Natural killer cell treated with Interleukin-12 subunit alpha and Interleukin-12 subunit beta and Interleukin-15 and Interleukin-18, amount 100 ng/mL, for 72 hours (primary cell): ENCODE measurements at regions not wholly inside any gene's neighbourhood (a gene's known extent, or its start where the extent isn't known, plus 50 kb on each side); places are given as distances from the start of the nearest gene placed in this dataset.
A peak's percentile ranks its signal among the peaks of the same experiment; 100 is the strongest.
"Not testable (repeated sequence)": the region's sequence is repeated elsewhere in the genome, so short reads cannot be mapped to it uniquely, and the experiment has no call there.

Source experiments
- ATAC-seq, 2 donors: fragments of 150-1000 bp; cut with Tn5 transposase in 1 of 2; sonication (Bioruptor Pico), chemical (Tn5 transposase) in 1 of 2; 2 replicates each; pipeline ENCODE4 v1.10.0; 2021
- DNase-seq: peaks from one replicate; pipeline ENCODE4 v3.0.0; 2022; ENCODE audit warnings: low spot score
- H3K27ac Mint-ChIP-seq, 2 donors: 1 replicate in 1 of 2; 2 replicates in 1 of 2; pipeline ENCODE4 v1.8.0; 2022; ENCODE audit warnings: mixed read lengths in 2 of 2, mild to moderate bottlenecking in 1 of 2, moderate library complexity in 1 of 2
- H3K27me3 Mint-ChIP-seq, 2 donors: 1 replicate in 1 of 2; 2 replicates in 1 of 2; pipeline ENCODE4 v1.8.0; 2022; ENCODE audit warnings: mixed read lengths in 2 of 2
- H3K36me3 Mint-ChIP-seq: one replicate; pipeline ENCODE4 v1.8.0; 2022; ENCODE audit warnings: mixed read lengths
- H3K4me1 Mint-ChIP-seq, 2 donors: 1 replicate in 1 of 2; 2 replicates in 1 of 2; pipeline ENCODE4 v1.8.0; 2022; ENCODE audit warnings: low read depth in 2 of 2, mixed read lengths in 2 of 2, mild to moderate bottlenecking in 1 of 2
- H3K4me3 Mint-ChIP-seq: one replicate; pipeline ENCODE4 v1.8.0; 2022; ENCODE audit warnings: mixed read lengths
- H3K9me3 Mint-ChIP-seq: 2 replicates; pipeline ENCODE4 v1.8.0; 2022; ENCODE audit warnings: mixed read lengths

GRCh38 chr2:84301717-84302116, 157.4 kb downstream of the SUCLG1 start:
- DNase-seq (no peak), ATAC-seq (no peak)
- H3K4me3 Mint-ChIP-seq: no peak overlapping the region
- peaks cover 4 to 19% of the 10 kb centered on the region in 2 donors for H3K27me3 Mint-ChIP-seq
- H3K9me3 Mint-ChIP-seq: peaks cover 6% of the 10 kb centered on the region
- peaks cover 8% of the 10 kb centered on the region for H3K36me3 Mint-ChIP-seq
- no peaks in the 10 kb centered on the region for H3K4me1 Mint-ChIP-seq
- no peak overlapping the region for H3K27ac Mint-ChIP-seq

GRCh38 chr2:84300696-84301029, 158.4 kb downstream of the SUCLG1 start:
- Mint-ChIP-seq H3K4me1 (no peaks in the 10 kb centered on the region), H3K27ac (no peak overlapping the region), H3K9me3 (no peaks in the 10 kb centered on the region), H3K27me3 (peaks cover 3 to 9% of the 10 kb centered on the region in 2 donors), H3K36me3 (peaks cover 3% of the 10 kb centered on the region), H3K4me3 (no peak overlapping the region)
- DNase-seq (no peak), ATAC-seq (no peak)

GRCh38 chr2:84300001-84300695, 158.9 kb downstream of the SUCLG1 start:
- ATAC-seq, DNase-seq, H3K4me1 Mint-ChIP-seq, H3K9me3 Mint-ChIP-seq, H3K36me3 Mint-ChIP-seq, H3K27ac Mint-ChIP-seq, H3K4me3 Mint-ChIP-seq, H3K27me3 Mint-ChIP-seq: not testable (repeated sequence)

- H3K9me3 Mint-ChIP-seq: no peaks in the 10 kb centered on the region
- no peaks in the 10 kb centered on the region for H3K36me3 Mint-ChIP-seq
- DNase-seq (no peak), ATAC-seq (no peak)
- H3K27me3 Mint-ChIP-seq: peaks cover 3 to 4% of the 10 kb centered on the region in 2 donors
- no peaks in the 10 kb centered on the region for H3K4me1 Mint-ChIP-seq
- H3K4me3 Mint-ChIP-seq: no peak overlapping the region
- no peak overlapping the region for H3K27ac Mint-ChIP-seq
These were observed 159.8 kb downstream of the SUCLG1 start for GRCh38 chr2:84299211-84299775.

GRCh38 chr2:84297155-84297554, 161.9 kb downstream of the SUCLG1 start:
- Mint-ChIP-seq H3K4me1 (no peaks in the 10 kb centered on the region), H3K9me3 (no peaks in the 10 kb centered on the region), H3K27me3 (peaks cover 3 to 4% of the 10 kb centered on the region in 2 donors), H3K4me3 (no peak overlapping the region), H3K36me3 (no peaks in the 10 kb centered on the region), H3K27ac (no peak overlapping the region)
- ATAC-seq: no peak
- DNase-seq: no peak

- Mint-ChIP-seq H3K27me3 (peaks cover 0 to 3% of the 10 kb centered on the region in 2 donors), H3K27ac (no peak overlapping the region), H3K4me1 (peaks cover 0 to 3% of the 10 kb centered on the region in 2 donors), H3K9me3 (no peaks in the 10 kb centered on the region), H3K36me3 (no peaks in the 10 kb centered on the region), H3K4me3 (no peak overlapping the region)
- ATAC-seq (no peak), DNase-seq (no peak)
These were observed 165.2 kb downstream of the SUCLG1 start for GRCh38 chr2:84293791-84294380.

- no peak for ATAC-seq
- Mint-ChIP-seq H3K36me3 (no peaks in the 10 kb centered on the region), H3K27me3 (peaks cover 1 to 3% of the 10 kb centered on the region in 2 donors), H3K4me1 (peaks cover 2 to 8% of the 10 kb centered on the region in 2 donors), H3K4me3 (no peak overlapping the region), H3K9me3 (no peaks in the 10 kb centered on the region), H3K27ac (no peak overlapping the region)
- no peak for DNase-seq
These were observed 166.5 kb downstream of the SUCLG1 start for GRCh38 chr2:84292545-84292944.

- H3K27me3 Mint-ChIP-seq: peaks cover 3 to 7% of the 10 kb centered on the region in 2 donors
- no peaks in the 10 kb centered on the region for H3K9me3 Mint-ChIP-seq
- no peak overlapping the region for H3K4me3 Mint-ChIP-seq
- H3K36me3 Mint-ChIP-seq: no peaks in the 10 kb centered on the region
- no peak overlapping the region for H3K27ac Mint-ChIP-seq
- peaks cover 15 to 16% of the 10 kb centered on the region in 2 donors for H3K4me1 Mint-ChIP-seq
- DNase-seq (no peak), ATAC-seq (peak; percentile 54 to 57)
These were observed 168.5 kb downstream of the SUCLG1 start for GRCh38 chr2:84290537-84290936.

GRCh38 chr2:84288293-84288692, 170.8 kb downstream of the SUCLG1 start:
- H3K4me3 Mint-ChIP-seq: no peak overlapping the region
- DNase-seq: no peak
- no peaks in the 10 kb centered on the region for H3K36me3 Mint-ChIP-seq
- H3K4me1 Mint-ChIP-seq: peaks cover 15 to 16% of the 10 kb centered on the region in 2 donors
- H3K9me3 Mint-ChIP-seq: no peaks in the 10 kb centered on the region
- peaks cover 3 to 7% of the 10 kb centered on the region in 2 donors for H3K27me3 Mint-ChIP-seq
- ATAC-seq: no peak
- H3K27ac Mint-ChIP-seq: no peak overlapping the region

GRCh38 chr2:84286878-84287277, 172.2 kb downstream of the SUCLG1 start:
- peaks cover 15 to 16% of the 10 kb centered on the region in 2 donors for H3K4me1 Mint-ChIP-seq
- H3K27me3 Mint-ChIP-seq: peaks cover 3 to 7% of the 10 kb centered on the region in 2 donors
- no peak overlapping the region for H3K27ac Mint-ChIP-seq
- ATAC-seq: peak in 1 of 2 donors; percentile 70
- H3K36me3 Mint-ChIP-seq: no peaks in the 10 kb centered on the region
- DNase-seq: no peak
- no peak overlapping the region for H3K4me3 Mint-ChIP-seq
- H3K9me3 Mint-ChIP-seq: no peaks in the 10 kb centered on the region

- Mint-ChIP-seq H3K4me3 (no peak overlapping the region), H3K36me3 (no peaks in the 10 kb centered on the region), H3K4me1 (peaks cover 16 to 17% of the 10 kb centered on the region in 2 donors), H3K27ac (no peak overlapping the region), H3K9me3 (no peaks in the 10 kb centered on the region), H3K27me3 (peaks cover 4 to 7% of the 10 kb centered on the region in 2 donors)
- DNase-seq (no peak), ATAC-seq (no peak)
These were observed 173.9 kb downstream of the SUCLG1 start for GRCh38 chr2:84285056-84285747.

GRCh38 chr2:84283506-84283905, 175.6 kb downstream of the SUCLG1 start:
- H3K4me3 Mint-ChIP-seq: no peak overlapping the region
- H3K9me3 Mint-ChIP-seq: no peaks in the 10 kb centered on the region
- DNase-seq (no peak), ATAC-seq (no peak)
- peaks cover 12 to 16% of the 10 kb centered on the region in 2 donors for H3K4me1 Mint-ChIP-seq
- no peaks in the 10 kb centered on the region for H3K36me3 Mint-ChIP-seq
- H3K27me3 Mint-ChIP-seq: peaks cover 7 to 8% of the 10 kb centered on the region in 2 donors
- H3K27ac Mint-ChIP-seq: no peak overlapping the region

- Mint-ChIP-seq H3K4me1 (peaks cover 14 to 21% of the 10 kb centered on the region in 2 donors), H3K27ac (no peak overlapping the region), H3K4me3 (no peak overlapping the region), H3K36me3 (no peaks in the 10 kb centered on the region), H3K27me3 (peaks cover 0 to 6% of the 10 kb centered on the region in 2 donors), H3K9me3 (no peaks in the 10 kb centered on the region)
- ATAC-seq (no peak), DNase-seq (no peak)
These were observed 177.6 kb downstream of the SUCLG1 start for GRCh38 chr2:84281510-84281909.

GRCh38 chr2:84280873-84281272, 178.2 kb downstream of the SUCLG1 start:
- Mint-ChIP-seq H3K27me3 (peaks cover 0 to 6% of the 10 kb centered on the region in 2 donors), H3K27ac (no peak overlapping the region), H3K36me3 (no peaks in the 10 kb centered on the region), H3K9me3 (no peaks in the 10 kb centered on the region), H3K4me1 (peaks cover 14 to 26% of the 10 kb centered on the region in 2 donors), H3K4me3 (no peak overlapping the region)
- DNase-seq: no peak
- ATAC-seq: no peak
